Heart right ventricle (tissue), 16 donors: ENCODE measurements at regions not wholly inside any gene's neighbourhood (a gene's known extent, or its start where the extent isn't known, plus 50 kb on each side); places are given as distances from the start of the nearest gene placed in this dataset.

Source experiments
- ATAC-seq, 8 donors: fragments of 200-7000 bp; cut with Tn5 transposase; one replicate each; pipeline ENCODE4 v1.9.1; 2020; ENCODE audit warnings: mild to moderate bottlenecking in 8 of 8, moderate library complexity in 8 of 8, moderate number of reproducible peaks in 1 of 8
- DNase-seq, 2 donors: peaks; one replicate each; pipeline ENCODE4 v3.0.0-alpha.2; 2020
- H3K27ac ChIP-seq, 10 donors: fragments of 200-600 bp; sonication (generic) in 2 of 10; one replicate each; pipeline versions ENCODE4 v1.5.0 to v1.8.0; 2020 to 2022; ENCODE audit warnings: mild to moderate bottlenecking in 3 of 10
- H3K27me3 ChIP-seq, 7 donors: fragments of 200-600 bp; one replicate each; pipeline ENCODE4 v1.8.0; 2021 to 2022; ENCODE audit warnings: mild to moderate bottlenecking in 2 of 7
- H3K36me3 ChIP-seq, 9 donors: fragments of 200-600 bp; sonication (generic) in 1 of 9; one replicate each; pipeline versions ENCODE4 v1.5.0 to v1.8.0; 2020 to 2022; ENCODE audit warnings: mild to moderate bottlenecking in 2 of 9
- H3K4me1 ChIP-seq, 9 donors: fragments of 200-600 bp; sonication (generic) in 1 of 9; one replicate each; pipeline versions ENCODE4 v1.5.0 to v1.8.0; 2020 to 2022; ENCODE audit warnings: mild to moderate bottlenecking in 4 of 9
- H3K4me3 ChIP-seq, 10 donors: fragments of 200-600 bp; sonication (generic) in 2 of 10; one replicate each; pipeline versions ENCODE4 v1.5.0 to v1.8.0; 2020 to 2022; ENCODE audit warnings: mild to moderate bottlenecking in 7 of 10, moderate library complexity in 2 of 10
- H3K9me3 ChIP-seq, 11 donors: fragments of 200-600 bp in 10 of 11; sonication (generic) in 2 of 11; one replicate each; pipeline versions ENCODE4 v1.5.0 to v1.8.0; 2013 to 2022; ENCODE audit warnings: mild to moderate bottlenecking in 2 of 11, control low read depth in 1 of 11, moderate library complexity in 1 of 11
- WGBS, 2 donors: extraction: QIAGEN DNeasy Blood & Tissue Kit; methylation state at CpG; one replicate each; pipeline ENCODE4 v1.1.7; 2013; ENCODE audit warnings: inconsistent platforms in 1 of 2; 5-methylcytosine and 5-hydroxymethylcytosine counted together
- intact Hi-C, 10 donors: fragments of 100-400 bp; cut with DNase I; formaldehyde crosslinking; loops; one replicate each; pipeline versions ENCODE4 v1.11.1 to v1.14.2; 2022
- TF ChIP-seq, protein P1 (sequence below), 9 donors: fragments of 200-600 bp; sonication (generic) in 2 of 9; IDR thresholded peaks; one replicate each; pipeline versions ENCODE4 v1.5.0 to v1.8.0; 2021 to 2022; ENCODE audit warnings: antibody characterized with exemption in 9 of 9, mild to moderate bottlenecking in 5 of 9, moderate library complexity in 1 of 9
- donor health status: Arrhythmogenic right ventricular cardiomyopathy.
- donor health status: ischemic (EF 13 %, LVEDD 7.1; RV severe dilation, severe dysfunction).
- donor health status: healthy with polysubstance abuse.
- donor health status: DM: no; HTN: yes; CAD: no.
- donor health status: DM: no; HTN: no; CAD: no.
- donor health status: ischemic (EF 25% LVEDD 6.9; RV normal size, moderate dysfunction).
- donor health status: ischemic (EF 25% LVEDD 5.7; RV mildly dilated, moderate dysfunction).
- donor health status: healthy.
- donor health status: DM: yes; HTN: yes; CAD: no.
- donor health status: Ischemic cardiomyopathy.
- donor health status: ischemic (EF 35%, LVEDD 5.7; RV mildly dilated, moderate dysfunction).
- donor health status: nonischemic (EF 11% LVEDD 7.7; RV severe dilation, severe dysfunction).
- donor health status: DM: yes; HTN: yes; CAD: no.
- donor health status: PGD.
- donor health status: ischemic (EF 29% LVEDD 5.4; RV normal size, mild dysfunction).
- donor health status: nonischemic (EF 23%, LVEDD 6.1; RV moderate dilation, normal function).

DNA sequence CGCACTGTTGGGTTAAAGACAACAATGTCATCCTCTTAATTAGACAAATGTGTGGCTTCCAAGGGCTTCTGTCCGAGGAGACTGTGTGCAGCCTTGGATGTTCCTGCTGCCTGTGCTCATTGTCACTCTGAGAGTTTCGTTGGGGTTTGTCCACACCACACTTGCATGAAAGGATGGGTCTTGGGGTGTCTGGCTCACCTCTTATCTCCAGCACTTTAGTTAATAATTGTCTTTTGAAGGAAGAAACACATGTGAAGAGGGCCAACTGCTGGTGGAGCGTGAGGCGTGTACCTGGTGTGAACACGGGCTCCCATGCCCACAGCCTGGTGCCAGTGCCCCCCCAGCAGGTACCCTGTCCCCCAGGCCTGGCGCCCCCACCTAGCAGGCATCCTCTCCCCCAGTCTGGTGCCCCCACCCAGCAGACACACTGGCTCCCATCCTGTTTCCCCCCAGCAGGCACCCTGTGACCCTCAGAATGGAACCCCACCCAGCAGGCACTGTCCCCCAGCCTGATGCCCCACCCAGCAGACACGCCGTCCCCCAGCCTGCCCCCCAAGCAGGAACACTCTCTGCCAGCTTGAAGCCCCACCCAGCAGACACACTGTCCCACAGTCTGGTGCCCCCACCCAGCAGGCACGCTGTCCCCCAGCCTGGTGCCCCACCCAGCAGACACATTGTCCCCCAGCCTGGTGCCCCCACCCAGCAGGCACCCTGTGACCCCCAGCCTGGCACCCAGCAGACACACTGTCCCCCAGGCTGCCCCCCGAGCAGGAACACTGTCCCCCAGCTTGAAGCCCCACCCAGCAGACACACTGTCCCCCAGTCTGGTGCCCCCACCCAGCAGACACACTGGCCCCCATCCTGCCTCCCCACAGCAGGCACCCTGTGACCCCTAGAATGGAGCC lies 96.3 kb upstream of the TMEM18 start:
- ATAC-seq (no peak), DNase-seq (no peak)
- peaks cover 0 to 15% (median 2%) of the 10 kb centered on the region in 7 donors for H3K27me3 ChIP-seq
- TF ChIP-seq, protein P1, sequence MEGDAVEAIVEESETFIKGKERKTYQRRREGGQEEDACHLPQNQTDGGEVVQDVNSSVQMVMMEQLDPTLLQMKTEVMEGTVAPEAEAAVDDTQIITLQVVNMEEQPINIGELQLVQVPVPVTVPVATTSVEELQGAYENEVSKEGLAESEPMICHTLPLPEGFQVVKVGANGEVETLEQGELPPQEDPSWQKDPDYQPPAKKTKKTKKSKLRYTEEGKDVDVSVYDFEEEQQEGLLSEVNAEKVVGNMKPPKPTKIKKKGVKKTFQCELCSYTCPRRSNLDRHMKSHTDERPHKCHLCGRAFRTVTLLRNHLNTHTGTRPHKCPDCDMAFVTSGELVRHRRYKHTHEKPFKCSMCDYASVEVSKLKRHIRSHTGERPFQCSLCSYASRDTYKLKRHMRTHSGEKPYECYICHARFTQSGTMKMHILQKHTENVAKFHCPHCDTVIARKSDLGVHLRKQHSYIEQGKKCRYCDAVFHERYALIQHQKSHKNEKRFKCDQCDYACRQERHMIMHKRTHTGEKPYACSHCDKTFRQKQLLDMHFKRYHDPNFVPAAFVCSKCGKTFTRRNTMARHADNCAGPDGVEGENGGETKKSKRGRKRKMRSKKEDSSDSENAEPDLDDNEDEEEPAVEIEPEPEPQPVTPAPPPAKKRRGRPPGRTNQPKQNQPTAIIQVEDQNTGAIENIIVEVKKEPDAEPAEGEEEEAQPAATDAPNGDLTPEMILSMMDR (IDR thresholded peaks at IDR 0.05): no peak
- H3K9me3 ChIP-seq: no peaks in the 10 kb centered on the region
- H3K36me3 ChIP-seq: no peaks in the 10 kb centered on the region
- intact Hi-C loops: no loop called here
- 75 to 85% methylated on average over 11 of the region's 11 CpGs for WGBS, 2 donors
- H3K27ac ChIP-seq: no peak overlapping the region
- no peak overlapping the region for H3K4me3 ChIP-seq
- no peaks in the 10 kb centered on the region for H3K4me1 ChIP-seq

DNA sequence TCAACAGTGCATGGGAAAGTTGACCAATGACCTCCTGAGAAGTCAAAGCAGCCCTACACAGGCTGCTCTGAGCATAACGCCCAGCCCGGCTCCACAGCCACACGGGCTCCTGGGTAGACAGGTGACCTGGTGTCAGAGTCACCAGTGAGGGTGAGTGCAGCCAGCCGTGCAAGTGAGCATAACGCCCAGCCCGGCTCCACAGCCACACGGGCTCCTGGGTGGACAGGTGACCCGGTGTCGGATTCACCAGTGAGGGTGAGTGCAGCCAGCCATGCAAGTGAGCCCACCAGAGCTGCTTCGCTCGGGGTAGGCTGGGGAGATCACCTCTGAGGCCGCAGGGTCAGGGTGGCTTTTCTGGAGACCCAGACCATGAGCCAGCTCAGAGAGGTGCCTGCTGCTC lies 94.3 kb upstream of the TMEM18 start:
- Histone ChIP-seq H3K4me1 (no peaks in the 10 kb centered on the region), H3K27ac (no peak overlapping the region), H3K9me3 (no peaks in the 10 kb centered on the region), H3K4me3 (no peak overlapping the region), H3K27me3 (peaks cover 0 to 10% (median 0%) of the 10 kb centered on the region in 7 donors), H3K36me3 (no peaks in the 10 kb centered on the region)
- no peak for DNase-seq
- WGBS, 2 donors: 83 to 86% methylated on average over 12 of the region's 12 CpGs
- intact Hi-C loops: no loop called here
- TF ChIP-seq, protein P1 (IDR thresholded peaks at IDR 0.05): no peak
- ATAC-seq: no peak

DNA sequence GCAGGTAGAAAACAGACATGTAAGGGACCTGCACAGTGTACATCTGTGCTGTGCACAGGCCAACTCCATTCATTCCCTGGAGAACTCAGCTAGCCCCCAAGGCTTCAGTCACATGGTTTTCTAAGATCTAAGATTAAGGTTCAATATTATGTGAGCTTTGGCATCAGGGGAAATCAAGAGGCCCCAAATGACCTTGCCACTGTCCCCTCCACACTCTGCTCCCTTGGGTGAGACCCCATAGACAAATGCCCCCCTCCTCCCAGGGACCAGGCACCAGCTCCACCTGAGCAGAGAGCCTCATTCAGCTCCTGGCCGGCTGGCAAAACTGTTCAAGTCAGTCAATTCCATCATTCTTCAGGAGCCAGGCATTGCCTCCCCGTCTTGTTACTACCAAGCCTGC lies 93.6 kb upstream of the TMEM18 start:
- Histone ChIP-seq H3K27ac (no peak overlapping the region), H3K9me3 (no peaks in the 10 kb centered on the region), H3K4me3 (no peak overlapping the region), H3K27me3 (peaks cover 0 to 10% (median 0%) of the 10 kb centered on the region in 7 donors), H3K36me3 (no peaks in the 10 kb centered on the region), H3K4me1 (no peaks in the 10 kb centered on the region)
- 88 to 96% methylated on average over 2 of the region's 2 CpGs for WGBS, 2 donors
- TF ChIP-seq, protein P1 (IDR thresholded peaks at IDR 0.05): no peak
- intact Hi-C loops: no loop called here
- DNase-seq: no peak
- no peak for ATAC-seq

DNA sequence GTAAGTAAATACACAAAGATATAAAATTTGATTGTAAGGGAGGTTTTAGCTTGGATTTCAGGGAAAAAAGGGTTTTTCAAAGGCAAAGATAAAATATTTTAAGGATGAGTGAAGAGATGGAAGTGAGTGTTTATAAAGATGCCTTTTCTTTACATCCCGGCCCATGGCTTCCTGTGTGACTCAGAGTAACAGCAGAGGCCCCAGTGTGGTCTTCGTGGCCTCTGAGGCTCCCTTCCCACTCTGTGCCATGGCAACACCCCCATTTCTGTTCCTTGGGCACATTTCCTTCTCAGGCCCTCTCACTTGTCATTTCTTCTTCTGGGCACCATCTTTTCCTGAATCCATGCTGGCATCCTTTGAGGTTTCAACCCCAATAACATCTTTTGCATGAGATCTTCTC lies 92.6 kb upstream of the TMEM18 start:
- WGBS, 2 donors: 73 to 74% methylated on average over 2 of the region's 2 CpGs
- ATAC-seq (no peak), DNase-seq (no peak)
- Histone ChIP-seq H3K36me3 (no peaks in the 10 kb centered on the region), H3K4me1 (no peaks in the 10 kb centered on the region), H3K4me3 (no peak overlapping the region), H3K9me3 (no peaks in the 10 kb centered on the region), H3K27me3 (peaks cover 0 to 10% (median 0%) of the 10 kb centered on the region in 7 donors), H3K27ac (no peak overlapping the region)
- intact Hi-C loops: no loop called here
- TF ChIP-seq, protein P1 (IDR thresholded peaks at IDR 0.05): no peak
